ENCODE measurements at regions not wholly inside any gene's neighbourhood (a gene's known extent, or its start where the extent isn't known, plus 50 kb on each side); places are given as distances from the start of the nearest gene placed in this dataset.

- Mint-ChIP-seq H3K27me3 (no peaks in the 10 kb centered on the region), H3K27ac (no peak overlapping the region), H3K4me1 (no peaks in the 10 kb centered on the region), H3K4me3 (no peak overlapping the region), H3K9me3 (no peaks in the 10 kb centered on the region), H3K36me3 (ENCODE audit: low read depth) (no peaks in the 10 kb centered on the region)
- ATAC-seq (replicated peaks), result no peak
Observed at GRCh38 chrX:137646472-137646871, 80.5 kb downstream of the ZIC3 start.

GRCh38 chrX:137651647-137652046, 85.7 kb downstream of the ZIC3 start:
- H3K4me1 Mint-ChIP-seq, result no peaks in the 10 kb centered on the region
- H3K27me3 Mint-ChIP-seq, result peaks cover 5% of the 10 kb centered on the region
- no peak overlapping the region for H3K4me3 Mint-ChIP-seq
- no peak overlapping the region for H3K27ac Mint-ChIP-seq
- no peak for ATAC-seq (replicated peaks)
- H3K36me3 Mint-ChIP-seq (ENCODE audit: low read depth), result no peaks in the 10 kb centered on the region
- H3K9me3 Mint-ChIP-seq, result peaks cover 5% of the 10 kb centered on the region

- peaks cover 5% of the 10 kb centered on the region for H3K27me3 Mint-ChIP-seq
- H3K9me3 Mint-ChIP-seq, result peaks cover 5% of the 10 kb centered on the region
- no peak overlapping the region for H3K4me3 Mint-ChIP-seq
- H3K4me1 Mint-ChIP-seq, result no peaks in the 10 kb centered on the region
- ATAC-seq (replicated peaks), result no peak
- H3K36me3 Mint-ChIP-seq (ENCODE audit: low read depth), result no peaks in the 10 kb centered on the region
- no peak overlapping the region for H3K27ac Mint-ChIP-seq
Observed at GRCh38 chrX:137652086-137652485, 86.2 kb downstream of the ZIC3 start.

GRCh38 chrX:137654481-137654880, 88.6 kb downstream of the ZIC3 start:
- Mint-ChIP-seq H3K4me1 (no peaks in the 10 kb centered on the region), H3K9me3 (peaks cover 5% of the 10 kb centered on the region), H3K4me3 (no peak overlapping the region), H3K27me3 (peaks cover 5% of the 10 kb centered on the region), H3K27ac (no peak overlapping the region), H3K36me3 (ENCODE audit: low read depth) (no peaks in the 10 kb centered on the region)
- ATAC-seq (replicated peaks), result no peak

GRCh38 chrX:137667776-137668175, 101.8 kb downstream of the ZIC3 start:
- no peak for ATAC-seq (replicated peaks)
- H3K4me1 Mint-ChIP-seq, result no peaks in the 10 kb centered on the region
- no peaks in the 10 kb centered on the region for H3K27me3 Mint-ChIP-seq
- no peak overlapping the region for H3K4me3 Mint-ChIP-seq
- peaks cover 4% of the 10 kb centered on the region for H3K9me3 Mint-ChIP-seq
- H3K36me3 Mint-ChIP-seq (ENCODE audit: low read depth), result no peaks in the 10 kb centered on the region
- H3K27ac Mint-ChIP-seq, result no peak overlapping the region

DNA sequence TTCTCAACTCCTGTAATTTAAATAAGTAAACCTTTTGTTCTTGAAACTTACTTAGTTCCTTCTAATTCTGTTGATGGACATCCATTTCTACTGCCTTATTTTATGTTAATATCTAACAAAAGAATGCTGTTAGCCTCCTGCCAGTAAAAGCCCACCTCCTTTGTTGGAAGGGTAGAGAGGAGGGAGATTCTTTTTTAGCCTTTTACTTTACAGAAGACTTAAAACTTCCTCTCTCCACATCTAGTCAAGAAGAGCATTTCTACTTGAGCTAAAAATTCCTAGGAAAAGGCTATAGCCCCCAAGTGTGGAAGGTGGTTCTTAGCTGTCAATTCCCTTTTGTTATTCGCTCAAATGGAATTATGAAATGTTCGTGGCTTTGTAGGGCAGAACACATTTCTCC, 118.7 kb downstream of the ZIC3 start:
- Mint-ChIP-seq H3K27me3 (no peaks in the 10 kb centered on the region), H3K9me3 (no peaks in the 10 kb centered on the region), H3K27ac (no peak overlapping the region), H3K36me3 (ENCODE audit: low read depth) (no peaks in the 10 kb centered on the region), H3K4me1 (no peaks in the 10 kb centered on the region), H3K4me3 (no peak overlapping the region)
- no peak for ATAC-seq (replicated peaks)

DNA sequence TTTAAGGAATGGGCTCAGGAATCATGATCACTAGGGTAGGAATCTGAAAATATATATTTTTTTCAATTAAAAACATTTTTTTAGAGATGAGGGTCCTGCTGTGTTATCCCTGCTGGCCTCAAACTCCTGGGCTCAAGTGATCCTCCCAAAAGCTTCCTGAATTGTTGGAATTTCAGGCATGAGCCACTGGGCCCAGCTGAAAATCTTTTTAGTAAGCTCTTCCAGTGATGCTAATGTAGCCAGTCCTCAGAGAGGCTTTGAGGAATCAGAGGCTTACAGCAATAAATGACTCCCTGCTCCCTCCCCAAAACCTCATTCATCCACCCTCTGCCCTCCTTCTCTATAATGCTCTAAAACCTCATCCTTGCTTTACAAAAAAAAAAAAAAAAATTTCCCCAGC, 129.5 kb downstream of the ZIC3 start:
- Mint-ChIP-seq H3K4me3 (no peak overlapping the region), H3K4me1 (no peaks in the 10 kb centered on the region), H3K36me3 (ENCODE audit: low read depth) (no peaks in the 10 kb centered on the region), H3K9me3 (no peaks in the 10 kb centered on the region), H3K27me3 (no peaks in the 10 kb centered on the region), H3K27ac (no peak overlapping the region)
- no peak for ATAC-seq (replicated peaks)

GRCh38 chrX:137707348-137707747, 141.4 kb downstream of the ZIC3 start:
- H3K9me3 Mint-ChIP-seq, result peaks cover 4% of the 10 kb centered on the region
- H3K4me3 Mint-ChIP-seq, result no peak overlapping the region
- H3K36me3 Mint-ChIP-seq (ENCODE audit: low read depth), result no peaks in the 10 kb centered on the region

GRCh38 chrX:137742846-137743245, 176.9 kb downstream of the ZIC3 start:
- Mint-ChIP-seq H3K4me3 (no peak overlapping the region), H3K27me3 (no peaks in the 10 kb centered on the region), H3K27ac (no peak overlapping the region), H3K4me1 (no peaks in the 10 kb centered on the region), H3K9me3 (peaks cover 3% of the 10 kb centered on the region), H3K36me3 (ENCODE audit: low read depth) (no peaks in the 10 kb centered on the region)
- ATAC-seq (replicated peaks), result no peak

More at GRCh38 chrX:137707348-137707747, 141.4 kb downstream of the ZIC3 start:
- ATAC-seq (replicated peaks), result no peak
- Mint-ChIP-seq H3K4me1 (no peaks in the 10 kb centered on the region), H3K27ac (no peak overlapping the region), H3K27me3 (no peaks in the 10 kb centered on the region)

DNA sequence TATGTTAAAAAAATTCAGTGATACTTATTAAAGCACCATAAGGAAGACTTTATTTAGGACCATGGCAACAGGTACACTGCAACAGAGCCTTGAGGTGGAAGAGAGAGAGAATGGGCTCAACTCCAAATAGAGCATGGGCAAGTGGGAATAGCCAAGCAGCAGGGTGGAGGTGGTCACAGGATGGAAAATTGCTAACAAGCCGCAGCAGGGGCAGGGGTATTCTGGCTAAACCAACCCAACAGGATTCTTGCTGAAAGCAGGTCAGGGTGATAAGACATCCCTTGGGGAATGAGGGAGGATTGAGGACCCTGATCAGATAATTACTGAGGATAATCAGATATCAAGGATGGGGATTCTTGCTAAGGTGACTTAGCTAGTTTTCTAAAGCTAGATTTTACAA, 177.5 kb downstream of the ZIC3 start:
- Mint-ChIP-seq H3K27me3 (no peaks in the 10 kb centered on the region), H3K36me3 (ENCODE audit: low read depth) (no peaks in the 10 kb centered on the region), H3K9me3 (peaks cover 3% of the 10 kb centered on the region), H3K27ac (no peak overlapping the region), H3K4me3 (no peak overlapping the region), H3K4me1 (no peaks in the 10 kb centered on the region)
- ATAC-seq (replicated peaks), result no peak

- Mint-ChIP-seq H3K4me3 (no peak overlapping the region), H3K36me3 (ENCODE audit: low read depth) (no peaks in the 10 kb centered on the region), H3K9me3 (no peaks in the 10 kb centered on the region), H3K27ac (no peak overlapping the region), H3K4me1 (no peaks in the 10 kb centered on the region), H3K27me3 (no peaks in the 10 kb centered on the region)
- no peak for ATAC-seq (replicated peaks)
Observed at GRCh38 chrX:137746289-137746688, 180.4 kb downstream of the ZIC3 start.

- no peaks in the 10 kb centered on the region for H3K4me1 Mint-ChIP-seq
- H3K27ac Mint-ChIP-seq, result no peak overlapping the region
- no peaks in the 10 kb centered on the region for H3K36me3 Mint-ChIP-seq (ENCODE audit: low read depth)
- H3K4me3 Mint-ChIP-seq, result no peak overlapping the region
- no peaks in the 10 kb centered on the region for H3K27me3 Mint-ChIP-seq
- ATAC-seq (replicated peaks), result no peak
- no peaks in the 10 kb centered on the region for H3K9me3 Mint-ChIP-seq
Observed at GRCh38 chrX:137747244-137748043, 181.5 kb downstream of the ZIC3 start.

GRCh38 chrX:137748827-137749226, 182.9 kb downstream of the ZIC3 start:
- Mint-ChIP-seq H3K27ac (no peak overlapping the region), H3K9me3 (no peaks in the 10 kb centered on the region), H3K36me3 (ENCODE audit: low read depth) (no peaks in the 10 kb centered on the region), H3K4me3 (no peak overlapping the region), H3K27me3 (no peaks in the 10 kb centered on the region), H3K4me1 (no peaks in the 10 kb centered on the region)
- ATAC-seq (replicated peaks), result no peak

DNA sequence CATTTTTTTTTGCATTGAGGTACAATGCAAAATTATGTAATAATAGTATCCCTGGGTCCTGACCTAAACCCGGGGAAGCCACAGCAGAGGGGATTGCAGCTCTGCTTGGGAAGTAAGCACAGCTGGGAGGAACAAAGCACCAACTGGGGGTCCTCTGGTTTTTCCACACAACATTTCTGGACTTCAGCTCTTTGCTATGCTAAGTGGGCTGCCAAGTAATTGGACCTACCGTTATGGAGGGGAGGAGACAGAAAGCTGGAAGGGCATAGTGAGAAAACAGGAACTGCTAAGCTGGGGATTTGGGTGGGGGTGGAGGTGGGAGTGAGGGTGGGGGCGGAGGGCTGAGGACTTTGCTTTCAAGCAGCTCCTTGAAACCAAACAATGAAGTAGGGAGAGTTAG, 183.3 kb downstream of the ZIC3 start:
- no peaks in the 10 kb centered on the region for H3K36me3 Mint-ChIP-seq (ENCODE audit: low read depth)
- H3K27me3 Mint-ChIP-seq, result no peaks in the 10 kb centered on the region
- no peaks in the 10 kb centered on the region for H3K4me1 Mint-ChIP-seq
- no peak overlapping the region for H3K27ac Mint-ChIP-seq
- no peaks in the 10 kb centered on the region for H3K9me3 Mint-ChIP-seq
- no peak for ATAC-seq (replicated peaks)
- H3K4me3 Mint-ChIP-seq, result no peak overlapping the region

GRCh38 chrX:137771537-137771936, 205.6 kb downstream of the ZIC3 start:
- Mint-ChIP-seq H3K4me1 (no peaks in the 10 kb centered on the region), H3K4me3 (no peak overlapping the region), H3K27ac (no peak overlapping the region), H3K27me3 (no peaks in the 10 kb centered on the region), H3K36me3 (ENCODE audit: low read depth) (no peaks in the 10 kb centered on the region), H3K9me3 (no peaks in the 10 kb centered on the region)
- ATAC-seq (replicated peaks), result no peak

GRCh38 chrX:137792214-137792613, 226.3 kb downstream of the ZIC3 start:
- H3K27ac Mint-ChIP-seq, result no peak overlapping the region
- no peak for ATAC-seq (replicated peaks)
- H3K27me3 Mint-ChIP-seq, result no peaks in the 10 kb centered on the region
- no peak overlapping the region for H3K4me3 Mint-ChIP-seq
- H3K4me1 Mint-ChIP-seq, result no peaks in the 10 kb centered on the region
- no peaks in the 10 kb centered on the region for H3K36me3 Mint-ChIP-seq (ENCODE audit: low read depth)
- no peaks in the 10 kb centered on the region for H3K9me3 Mint-ChIP-seq

Measured in activated T-helper 17 cell treated with anti-CD3 and anti-CD28 coated beads, Interleukin-2, amount 50 U/mL, for 72 hours (primary cell).